Smooth muscle cell (in vitro differentiated cells): ENCODE measurements at regions not wholly inside any gene's neighbourhood (a gene's known extent, or its start where the extent isn't known, plus 50 kb on each side); places are given as distances from the start of the nearest gene placed in this dataset.

Source experiments
- DNase-seq: peaks from one replicate; lab custom pipeline; 2025; ENCODE audit not compliant: unreplicated experiment; lab: John Stamatoyannopoulos, UW
- H2AFZ ChIP-seq: fragments of 200-600 bp; sonication (generic); 2 replicates; pipeline ENCODE4 v1.6.0; 2016; ENCODE audit warnings: antibody characterized with exemption, low read depth, mild to moderate bottlenecking
- H3F3A ChIP-seq: fragments of 200-600 bp; sonication (generic); 2 replicates; pipeline ENCODE4 v1.6.0; 2017; ENCODE audit warnings: antibody characterized with exemption, low read depth
- H3K27ac ChIP-seq: fragments of 200-600 bp; sonication (generic); 2 replicates; pipeline ENCODE4 v1.5.1; 2016; ENCODE audit warnings: low read depth, mild to moderate bottlenecking
- H3K27me3 ChIP-seq: fragments of 200-600 bp; sonication (generic); 2 replicates; pipeline ENCODE4 v1.6.1; 2016; ENCODE audit warnings: low read depth, mild to moderate bottlenecking
- H3K36me3 ChIP-seq: fragments of 200-600 bp; sonication (generic); 2 replicates; pipeline ENCODE4 v1.5.1; 2016; ENCODE audit warnings: low read depth
- H3K4me1 ChIP-seq: fragments of 200-600 bp; sonication (generic); 2 replicates; pipeline ENCODE4 v1.5.1; 2016; ENCODE audit warnings: low read depth
- H3K4me2 ChIP-seq: fragments of 200-600 bp; sonication (generic); 2 replicates; pipeline ENCODE4 v1.6.0; 2016; ENCODE audit warnings: mild to moderate bottlenecking
- H3K4me3 ChIP-seq: fragments of 200-600 bp; sonication (generic); 2 replicates; pipeline ENCODE4 v1.5.1; 2016; ENCODE audit warnings: mild to moderate bottlenecking
- H3K79me2 ChIP-seq: fragments of 200-600 bp; sonication (generic); 2 replicates; pipeline ENCODE4 v1.6.0; 2016; ENCODE audit warnings: low read depth, mild to moderate bottlenecking
- H3K9ac ChIP-seq: fragments of 200-600 bp; sonication (generic); 2 replicates; pipeline ENCODE4 v1.6.0; 2016; ENCODE audit warnings: low read depth
- H3K9me3 ChIP-seq: fragments of 200-600 bp; sonication (generic); replicated peaks from 2 replicates; pipeline ENCODE4 v1.5.1; 2016; ENCODE audit warnings: low read depth
- H4K20me1 ChIP-seq: fragments of 200-600 bp; sonication (generic); 2 replicates; pipeline ENCODE4 v1.6.0; 2016; ENCODE audit warnings: low read depth
- WGBS: methylation state at CpG from one replicate; pipeline ENCODE4 v1.1.7; 2016; ENCODE audit warnings: low lambda C conversion rate; 5-methylcytosine and 5-hydroxymethylcytosine counted together
- TF ChIP-seq, protein P1 (sequence below): fragments of 200-600 bp; sonication (generic); IDR thresholded peaks from 2 replicates; pipeline ENCODE4 v1.5.1; 2017; ENCODE audit warnings: borderline replicate concordance, mild to moderate bottlenecking, antibody characterized with exemption; ENCODE audit not compliant: insufficient read depth, poor library complexity, severe bottlenecking

DNA sequence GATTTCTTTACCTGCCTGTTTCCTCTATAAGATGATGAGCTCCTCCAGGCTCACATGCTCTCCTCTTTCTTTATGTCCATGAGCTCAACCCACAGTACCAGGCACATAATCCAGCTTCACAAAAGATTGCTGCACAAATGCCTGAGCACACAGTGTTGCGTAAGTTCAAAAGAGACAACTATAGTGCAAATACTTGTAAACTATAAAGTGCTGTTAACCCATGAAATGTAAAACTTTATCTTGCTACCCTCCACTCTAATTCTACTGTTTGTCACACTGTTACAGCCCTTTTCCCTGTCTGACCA lies 101.0 kb upstream of the LPP start:
- no peaks in the 10 kb centered on the region for H3K9me3 ChIP-seq
- no peak overlapping the region for H3K4me3 ChIP-seq
- no peaks in the 10 kb centered on the region for H3K79me2 ChIP-seq
- H3K9ac ChIP-seq = no peak overlapping the region
- H2AFZ ChIP-seq = peak overlapping the region; percentile 59
- no peaks in the 10 kb centered on the region for H3F3A ChIP-seq
- peak overlapping the region; percentile 48 for H3K4me2 ChIP-seq
- WGBS = 65% methylated on average over 1 of the region's 1 CpG
- TF ChIP-seq, protein P1, sequence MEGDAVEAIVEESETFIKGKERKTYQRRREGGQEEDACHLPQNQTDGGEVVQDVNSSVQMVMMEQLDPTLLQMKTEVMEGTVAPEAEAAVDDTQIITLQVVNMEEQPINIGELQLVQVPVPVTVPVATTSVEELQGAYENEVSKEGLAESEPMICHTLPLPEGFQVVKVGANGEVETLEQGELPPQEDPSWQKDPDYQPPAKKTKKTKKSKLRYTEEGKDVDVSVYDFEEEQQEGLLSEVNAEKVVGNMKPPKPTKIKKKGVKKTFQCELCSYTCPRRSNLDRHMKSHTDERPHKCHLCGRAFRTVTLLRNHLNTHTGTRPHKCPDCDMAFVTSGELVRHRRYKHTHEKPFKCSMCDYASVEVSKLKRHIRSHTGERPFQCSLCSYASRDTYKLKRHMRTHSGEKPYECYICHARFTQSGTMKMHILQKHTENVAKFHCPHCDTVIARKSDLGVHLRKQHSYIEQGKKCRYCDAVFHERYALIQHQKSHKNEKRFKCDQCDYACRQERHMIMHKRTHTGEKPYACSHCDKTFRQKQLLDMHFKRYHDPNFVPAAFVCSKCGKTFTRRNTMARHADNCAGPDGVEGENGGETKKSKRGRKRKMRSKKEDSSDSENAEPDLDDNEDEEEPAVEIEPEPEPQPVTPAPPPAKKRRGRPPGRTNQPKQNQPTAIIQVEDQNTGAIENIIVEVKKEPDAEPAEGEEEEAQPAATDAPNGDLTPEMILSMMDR = no peak
- no peaks in the 10 kb centered on the region for H3K36me3 ChIP-seq
- peaks cover 17% of the 10 kb centered on the region for H3K4me1 ChIP-seq
- no peak for DNase-seq
- H3K27ac ChIP-seq = no peak overlapping the region
- H4K20me1 ChIP-seq = no peaks in the 10 kb centered on the region
- no peaks in the 10 kb centered on the region for H3K27me3 ChIP-seq

DNA sequence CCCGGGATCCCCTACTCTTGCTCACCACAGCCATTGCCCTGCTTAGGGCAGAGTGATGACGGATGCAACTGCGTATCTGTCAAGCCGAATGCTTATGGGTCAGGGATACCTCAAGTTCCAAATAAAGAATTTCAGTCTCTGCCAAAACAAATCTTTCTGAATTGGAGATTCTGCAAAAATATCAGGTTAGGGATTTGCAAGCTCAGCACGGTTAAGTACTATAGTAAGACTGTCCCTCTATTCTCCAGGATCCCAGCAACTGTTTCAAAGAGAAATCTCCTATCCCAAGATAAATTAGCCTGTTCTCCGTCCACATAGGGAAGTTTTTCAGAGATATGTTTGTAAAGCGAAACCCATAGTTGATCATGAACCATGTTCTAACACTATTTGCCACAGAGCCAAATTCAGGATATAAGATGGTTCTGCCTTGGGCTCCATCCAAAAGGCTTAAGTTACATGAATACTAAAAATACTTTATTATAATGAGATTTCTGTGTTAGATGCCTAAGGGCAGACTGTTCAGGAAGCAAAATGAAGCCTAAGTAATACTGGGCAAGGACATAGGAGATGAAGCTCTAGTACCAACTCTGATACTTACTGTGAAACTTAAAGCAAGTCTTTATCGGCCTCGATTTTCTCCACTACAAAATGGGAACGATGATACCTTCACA lies 100.1 kb upstream of the LPP start:
- no peak for DNase-seq
- WGBS = 90% methylated on average over 10 of the region's 10 CpGs
- TF ChIP-seq, protein P1 = no peak
- Histone ChIP-seq H3K36me3 (no peaks in the 10 kb centered on the region), H2AFZ (no peak overlapping the region), H3K27me3 (no peaks in the 10 kb centered on the region), H4K20me1 (no peaks in the 10 kb centered on the region), H3K4me2 (no peak overlapping the region), H3K9ac (no peak overlapping the region), H3K4me1 (peaks cover 17% of the 10 kb centered on the region), H3K9me3 (no peaks in the 10 kb centered on the region), H3K79me2 (no peaks in the 10 kb centered on the region), H3K27ac (no peak overlapping the region), H3F3A (no peaks in the 10 kb centered on the region), H3K4me3 (no peak overlapping the region)

DNA sequence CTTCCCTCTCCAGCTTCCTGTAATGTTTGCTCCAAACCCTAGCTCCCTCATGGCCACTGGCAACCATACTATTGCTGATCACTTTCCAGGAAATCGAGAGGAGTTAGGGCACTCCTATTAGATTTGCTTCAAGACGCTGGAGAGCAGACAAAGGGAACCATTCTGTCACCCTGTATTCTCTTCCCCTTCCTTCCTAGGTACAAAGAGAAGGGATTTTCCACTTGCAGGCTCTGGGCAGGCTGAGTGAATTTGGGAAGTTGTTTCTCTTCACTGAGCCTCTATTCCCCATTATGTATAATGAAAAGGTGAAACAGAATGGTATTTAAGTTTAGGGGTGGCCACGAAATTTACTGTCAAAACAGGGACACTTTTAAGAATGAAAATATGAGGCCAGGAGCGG lies 99.4 kb upstream of the LPP start:
- Histone ChIP-seq H3K4me3 (no peak overlapping the region), H3F3A (no peaks in the 10 kb centered on the region), H4K20me1 (no peaks in the 10 kb centered on the region), H3K36me3 (no peaks in the 10 kb centered on the region), H3K27me3 (no peaks in the 10 kb centered on the region), H3K9me3 (no peaks in the 10 kb centered on the region), H3K4me1 (peaks cover 17% of the 10 kb centered on the region), H3K27ac (no peak overlapping the region), H3K79me2 (no peaks in the 10 kb centered on the region), H3K9ac (no peak overlapping the region), H3K4me2 (no peak overlapping the region), H2AFZ (no peak overlapping the region)
- 97% methylated on average over 4 of the region's 4 CpGs for WGBS
- DNase-seq = no peak
- TF ChIP-seq, protein P1 = no peak

DNA sequence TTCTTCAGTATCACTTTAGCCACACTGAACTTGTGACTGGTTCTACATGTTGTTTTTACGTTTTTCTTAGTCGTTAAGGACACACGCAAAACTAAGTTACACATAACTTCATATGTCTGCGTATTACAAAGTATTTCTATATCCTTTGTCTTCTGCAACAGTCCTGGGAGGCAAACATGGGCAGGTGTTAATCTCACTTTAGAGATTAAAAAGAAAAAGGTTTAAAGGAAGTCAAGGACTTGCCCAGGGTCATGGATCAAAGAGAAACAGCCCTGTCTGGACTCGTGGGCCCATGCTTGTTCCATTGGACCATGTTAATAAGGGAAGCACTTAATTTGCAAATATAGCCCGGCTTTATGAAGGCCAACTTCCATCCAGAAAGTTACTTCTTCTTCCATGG lies 98.6 kb upstream of the LPP start:
- H3K27me3 ChIP-seq = no peaks in the 10 kb centered on the region
- H3K79me2 ChIP-seq = no peaks in the 10 kb centered on the region
- H2AFZ ChIP-seq = no peak overlapping the region
- no peak overlapping the region for H3K4me3 ChIP-seq
- H3K27ac ChIP-seq = no peak overlapping the region
- H3K36me3 ChIP-seq = no peaks in the 10 kb centered on the region
- no peak overlapping the region for H3K4me2 ChIP-seq
- no peaks in the 10 kb centered on the region for H4K20me1 ChIP-seq
- 93% methylated on average over 6 of the region's 6 CpGs for WGBS
- no peaks in the 10 kb centered on the region for H3F3A ChIP-seq
- peaks cover 17% of the 10 kb centered on the region for H3K4me1 ChIP-seq
- DNase-seq = no peak
- TF ChIP-seq, protein P1 = no peak
- no peaks in the 10 kb centered on the region for H3K9me3 ChIP-seq
- H3K9ac ChIP-seq = no peak overlapping the region
